HG03342 (cell line): ENCODE measurements at regions not wholly inside any gene's neighbourhood (a gene's known extent, or its start where the extent isn't known, plus 50 kb on each side); places are given as distances from the start of the nearest gene placed in this dataset.

ENCODE experiments used
- ATAC-seq: cut with Tn5 transposase; IDR thresholded peaks from one replicate; pipeline ENCODE4 v1.9.1; 2021; ENCODE audit warnings: mild to moderate bottlenecking, moderate library complexity; ENCODE audit not compliant: unreplicated experiment

GRCh38 chr7:18198868-18199267, 171.2 kb upstream of the PRPS1L1 start:
- no peak for ATAC-seq

- ATAC-seq: no peak
Measured at GRCh38 chr7:18200266-18200665, 172.6 kb upstream of the PRPS1L1 start.

GRCh38 chr7:18200855-18201254, 173.2 kb upstream of the PRPS1L1 start:
- no peak for ATAC-seq

- ATAC-seq: no peak
Measured at GRCh38 chr7:18201350-18201749, 173.7 kb upstream of the PRPS1L1 start.

GRCh38 chr7:18202315-18203045, 174.8 kb upstream of the PRPS1L1 start:
- no peak for ATAC-seq

GRCh38 chr7:18206331-18206730, 178.7 kb upstream of the PRPS1L1 start:
- no peak for ATAC-seq

GRCh38 chr7:18208921-18209320, 181.3 kb upstream of the PRPS1L1 start:
- no peak for ATAC-seq

GRCh38 chr7:18210377-18210776, 182.7 kb upstream of the PRPS1L1 start:
- ATAC-seq: no peak

- ATAC-seq: no peak
Measured at GRCh38 chr7:18210788-18211187, 183.1 kb upstream of the PRPS1L1 start.

GRCh38 chr7:18212308-18212707, 184.7 kb upstream of the PRPS1L1 start:
- ATAC-seq: no peak

GRCh38 chr7:18212758-18213157, 185.1 kb upstream of the PRPS1L1 start:
- no peak for ATAC-seq

GRCh38 chr7:18213652-18214051, 186.0 kb upstream of the PRPS1L1 start:
- ATAC-seq: no peak

- ATAC-seq: no peak
Measured at GRCh38 chr7:18216270-18216669, 188.6 kb upstream of the PRPS1L1 start.

- no peak for ATAC-seq
Measured at GRCh38 chr7:18221377-18222293, 194.0 kb upstream of the PRPS1L1 start.

- ATAC-seq: no peak
Measured at GRCh38 chr7:18222636-18223035, 195.0 kb upstream of the PRPS1L1 start.

GRCh38 chr7:18224138-18224537, 196.5 kb upstream of the PRPS1L1 start:
- ATAC-seq: no peak

- ATAC-seq: no peak
Measured at GRCh38 chr7:18225067-18225466, 197.4 kb upstream of the PRPS1L1 start.

- ATAC-seq: no peak
Measured at GRCh38 chr7:18226598-18226997, 199.0 kb upstream of the PRPS1L1 start.

GRCh38 chr7:18228686-18229085, 201.0 kb upstream of the PRPS1L1 start:
- ATAC-seq: no peak

GRCh38 chr7:18230271-18230670, 202.6 kb upstream of the PRPS1L1 start:
- ATAC-seq: no peak

GRCh38 chr7:18231854-18232253, 204.2 kb upstream of the PRPS1L1 start:
- no peak for ATAC-seq

GRCh38 chr7:18234519-18234918, 206.9 kb upstream of the PRPS1L1 start:
- ATAC-seq: no peak
